GM12892 (cell line): ENCODE measurements at regions not wholly inside any gene's neighbourhood (a gene's known extent, or its start where the extent isn't known, plus 50 kb on each side); places are given as distances from the start of the nearest gene placed in this dataset.

Source experiments
- DNase-seq: peaks from one replicate; pipeline ENCODE4 v3.0.0; 2011; ENCODE audit not compliant: insufficient read length
- FAIRE-seq: peaks from 2 replicates; lab custom pipeline; 2011; peaks lifted over from hg19 to GRCh38; lab: Jason Lieb, UNC
- POLR2A ChIP-seq: IDR thresholded peaks from 2 replicates; pipeline ENCODE4 v1.6.1; 2011; ENCODE audit warnings: low read depth, low read length, control low read depth
- POLR2AphosphoS5 ChIP-seq: IDR thresholded peaks from 2 replicates; pipeline ENCODE4 v1.6.1; 2011; ENCODE audit warnings: low read depth, low read length, control low read depth
- TAF1 ChIP-seq: IDR thresholded peaks from 2 replicates; pipeline ENCODE4 v1.6.1; 2011; ENCODE audit warnings: low read depth, mild to moderate bottlenecking, control low read depth, low read length, borderline replicate concordance

GRCh38 chr4:23353200-23353599, 536.6 kb downstream of the PPARGC1A start:
- no peak for DNase-seq
- FAIRE-seq = no peak
- no peak for TF ChIP-seq POLR2AphosphoS5
- no peak for TF ChIP-seq POLR2A
- no peak for TF ChIP-seq TAF1

- DNase-seq (no peak), FAIRE-seq (no peak)
- TF ChIP-seq POLR2AphosphoS5 (no peak), TAF1 (no peak), POLR2A (no peak)
These were observed 540.9 kb downstream of the PPARGC1A start for GRCh38 chr4:23348789-23349498.

- TF ChIP-seq POLR2A (no peak), POLR2AphosphoS5 (no peak)
- FAIRE-seq (no peak), DNase-seq (no peak)
These were observed 552.6 kb downstream of the PPARGC1A start for GRCh38 chr4:23337292-23337691.

DNA sequence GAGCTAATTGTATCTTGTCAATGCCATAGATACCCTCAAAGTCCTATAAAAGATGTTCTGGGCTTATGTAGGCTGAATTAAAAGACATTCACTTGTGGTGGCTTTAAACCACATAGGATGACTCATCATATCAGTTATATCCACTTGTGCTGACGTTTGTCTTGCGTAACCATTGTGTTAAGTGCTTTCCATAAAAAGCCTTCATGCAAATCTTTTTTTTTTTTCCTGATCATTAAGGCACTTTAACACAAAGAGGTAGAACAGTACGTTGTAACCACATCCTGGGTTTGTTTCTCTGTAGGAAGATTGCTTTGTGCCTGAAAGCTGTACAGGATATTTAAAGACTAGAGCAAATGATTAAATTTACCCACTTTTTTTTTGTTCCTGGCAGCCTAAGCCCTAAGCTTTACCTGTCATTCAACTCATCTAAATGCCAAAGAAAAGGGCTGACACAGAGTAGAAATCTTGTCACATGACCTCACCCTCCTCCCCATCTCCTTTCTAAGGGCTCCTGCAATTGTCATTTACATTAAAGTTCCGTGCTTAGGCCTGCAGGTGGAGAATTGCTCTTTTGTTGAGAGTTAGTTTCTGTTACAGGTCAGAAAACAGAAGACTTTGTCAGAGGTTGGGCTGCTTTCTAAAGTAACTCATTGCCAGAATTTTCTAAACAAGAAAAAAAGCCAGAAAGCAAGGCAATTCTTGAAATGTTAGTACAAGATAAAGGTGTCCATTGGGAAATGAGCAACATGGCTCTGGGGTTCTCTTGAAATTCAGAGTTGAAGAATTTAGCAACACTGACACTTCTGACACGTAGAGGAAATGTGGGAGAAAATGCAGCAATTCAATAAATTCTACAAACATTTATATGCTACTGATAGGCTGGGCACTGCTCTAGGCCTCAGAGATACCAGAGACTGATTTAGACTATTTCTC, 555.6 kb downstream of the PPARGC1A start:
- DNase-seq = no peak
- TF ChIP-seq TAF1 (no peak), POLR2A (no peak), POLR2AphosphoS5 (no peak)
- no peak for FAIRE-seq

DNA sequence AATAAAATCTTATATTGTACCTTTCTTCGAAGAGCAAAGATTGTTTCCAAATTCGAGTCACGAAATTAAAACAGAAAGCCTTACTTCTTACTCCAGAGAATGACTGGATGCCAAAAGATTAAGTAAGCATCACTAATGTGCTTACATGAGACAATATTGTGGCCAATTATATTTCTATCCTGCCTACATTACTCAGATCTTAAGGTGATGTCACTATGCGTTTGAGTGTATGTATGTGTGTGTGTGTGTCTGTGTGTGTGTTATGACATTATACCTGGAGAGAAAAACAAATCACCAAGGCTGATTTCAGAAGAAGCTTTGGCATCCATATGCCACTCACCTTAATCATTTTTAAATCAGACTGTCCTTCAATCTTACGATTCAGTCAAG, 556.3 kb downstream of the PPARGC1A start:
- FAIRE-seq = no peak
- no peak for DNase-seq
- TF ChIP-seq POLR2AphosphoS5 (no peak), TAF1 (no peak), POLR2A (no peak)

DNA sequence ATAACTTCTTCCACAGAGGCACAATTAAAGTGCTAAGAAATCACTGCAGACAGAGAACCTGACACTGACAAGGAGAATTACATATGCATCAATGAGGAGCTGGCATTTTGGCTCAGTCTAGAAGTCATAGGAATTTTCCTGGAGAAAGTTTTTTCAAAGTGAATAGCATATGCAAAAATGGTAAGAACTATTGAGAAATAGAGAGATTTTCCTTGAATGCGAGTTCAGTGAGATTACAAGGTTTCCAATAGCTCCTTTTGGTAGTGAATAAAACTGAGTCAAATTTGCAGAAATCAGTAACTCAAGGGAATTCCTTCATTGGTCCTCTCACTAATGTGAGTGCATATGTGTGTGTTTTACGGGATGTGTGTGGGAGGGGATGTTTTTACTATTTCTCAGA, 557.5 kb downstream of the PPARGC1A start:
- FAIRE-seq (no peak), DNase-seq (no peak)
- TF ChIP-seq POLR2A (no peak), TAF1 (no peak), POLR2AphosphoS5 (no peak)

DNA sequence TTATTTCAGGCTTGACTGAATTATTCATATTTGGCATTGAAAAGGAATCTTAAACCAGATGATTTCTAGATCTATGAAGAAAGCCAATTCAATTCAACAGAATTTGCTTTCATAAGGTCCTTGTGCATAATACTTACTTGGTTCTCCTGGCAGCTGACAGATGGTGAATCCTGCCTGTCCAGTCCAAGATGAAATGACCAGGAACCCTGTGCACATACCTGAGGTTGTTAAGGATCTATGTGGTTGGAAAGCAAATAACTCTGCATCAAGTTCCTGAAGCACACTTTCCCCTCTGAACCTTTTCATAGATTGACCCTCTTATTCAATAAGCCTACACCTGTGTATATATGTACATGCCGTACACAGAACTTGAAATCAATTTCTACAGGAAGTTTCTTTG, 562.7 kb downstream of the PPARGC1A start:
- TF ChIP-seq POLR2AphosphoS5 (no peak), TAF1 (no peak), POLR2A (no peak)
- FAIRE-seq (no peak), DNase-seq (no peak)

GRCh38 chr4:23324021-23324690, 565.7 kb downstream of the PPARGC1A start:
- TF ChIP-seq TAF1 = no peak
- no peak for TF ChIP-seq POLR2A
- TF ChIP-seq POLR2AphosphoS5 = no peak
- no peak for DNase-seq
- no peak for FAIRE-seq

GRCh38 chr4:23323436-23323835, 566.4 kb downstream of the PPARGC1A start:
- TF ChIP-seq POLR2AphosphoS5 (no peak), POLR2A (no peak), TAF1 (no peak)
- FAIRE-seq (no peak), DNase-seq (no peak)

DNA sequence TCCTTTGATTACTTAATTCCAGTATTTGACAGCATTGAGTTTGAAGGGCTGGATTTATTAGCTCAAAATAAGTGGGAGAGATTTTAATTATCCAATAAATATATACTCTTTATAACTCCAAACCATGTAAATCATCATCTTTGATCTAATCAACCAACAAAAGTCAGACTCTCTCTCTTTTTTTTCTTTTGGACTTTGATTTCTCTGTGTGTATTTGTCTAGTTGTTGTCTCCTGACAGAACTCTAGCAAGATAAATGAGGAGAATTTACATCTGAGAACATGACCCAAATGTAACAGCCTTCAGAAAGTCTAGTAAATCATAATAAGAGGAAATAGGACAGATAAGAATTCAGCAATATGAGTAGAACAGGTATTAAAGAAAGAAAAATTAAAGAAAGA, 567.1 kb downstream of the PPARGC1A start:
- TF ChIP-seq POLR2AphosphoS5 = no peak
- TF ChIP-seq TAF1 = no peak
- TF ChIP-seq POLR2A = no peak
- FAIRE-seq = no peak
- no peak for DNase-seq

GRCh38 chr4:23320931-23321587, 568.8 kb downstream of the PPARGC1A start:
- FAIRE-seq (no peak), DNase-seq (no peak)
- TF ChIP-seq TAF1 = no peak
- TF ChIP-seq POLR2AphosphoS5 = no peak
- TF ChIP-seq POLR2A = no peak

DNA sequence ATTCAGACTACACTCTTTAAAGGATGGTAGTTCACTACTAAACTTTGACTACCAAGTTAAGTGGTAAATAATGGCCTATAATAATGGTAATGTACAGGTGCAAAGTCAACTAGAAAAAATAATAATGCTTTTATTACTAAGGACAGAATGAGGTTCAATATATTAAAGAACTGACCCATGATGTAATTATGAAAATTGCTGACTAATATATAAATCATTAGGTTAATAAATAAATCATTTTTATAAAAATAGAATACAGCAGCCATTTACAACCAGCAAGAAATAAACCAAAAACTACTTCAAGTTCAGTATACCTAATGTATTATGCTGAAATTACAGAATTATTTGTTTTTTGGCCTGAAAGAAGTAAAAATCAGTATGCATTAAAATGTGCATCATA, 577.2 kb downstream of the PPARGC1A start:
- FAIRE-seq (no peak), DNase-seq (no peak)
- TF ChIP-seq TAF1 (no peak), POLR2AphosphoS5 (no peak), POLR2A (no peak)
